ENCODE measurements at regions not wholly inside any gene's neighbourhood (a gene's known extent, or its start where the extent isn't known, plus 50 kb on each side); places are given as distances from the start of the nearest gene placed in this dataset.

- no peak overlapping the region for H3K4me2 ChIP-seq (ENCODE audit: low read length)
- ATAC-seq: no peak
- BruUV-seq (replicated peaks): no TSS peak
- no peaks in the 10 kb centered on the region for H4K20me1 ChIP-seq (ENCODE audit: low read length)
- CTCF ChIA-PET: no interaction called here
- no peak overlapping the region for H2AFZ ChIP-seq (ENCODE audit: low read length)
- H3F3A ChIP-seq (ENCODE audit: low read length, unreplicated experiment): no peaks in the 10 kb centered on the region
- no peak overlapping the region for H3K4me3 ChIP-seq (ENCODE audit: low read length)
- H3K9me2 ChIP-seq (replicated peaks; ENCODE audit: low read length): no peaks in the 10 kb centered on the region
- H3K79me2 ChIP-seq (ENCODE audit: low read length): no peaks in the 10 kb centered on the region
- no peaks in the 10 kb centered on the region for H3K36me3 ChIP-seq (ENCODE audit: low read depth, low read length)
- H3K27me3 ChIP-seq (ENCODE audit: low read length): no peaks in the 10 kb centered on the region
- TF ChIP-seq CTCF (conservative IDR thresholded peaks at IDR 0.05; ENCODE audit: low read depth, low read length) (no peak), EZH2phosphoT487 (IDR thresholded peaks at IDR 0.05; ENCODE audit: borderline replicate concordance, low read length) (no peak), EZH2 (IDR thresholded peaks at IDR 0.05; ENCODE audit: low read length, unreplicated experiment) (no peak)
- H3K9me3 ChIP-seq (ENCODE audit: low read length): no peaks in the 10 kb centered on the region
- H3K27ac ChIP-seq (ENCODE audit: low read length): no peak overlapping the region
- intact Hi-C loops (cut with micrococcal nuclease): no loop called here
- DNase-seq: no peak
- POLR2A ChIA-PET (ENCODE audit: unreplicated experiment): no interaction called here
- no peak overlapping the region for H3K9ac ChIP-seq (ENCODE audit: low read length)
- H3K4me1 ChIP-seq (ENCODE audit: insufficient read depth, low read length): no peaks in the 10 kb centered on the region
Measured at GRCh38 chr2:64716569-64716968, 62.9 kb upstream of the SERTAD2 start.

GRCh38 chr2:64718250-64718885 lies 64.7 kb upstream of the SERTAD2 start:
- no peak overlapping the region for H3K27ac ChIP-seq (ENCODE audit: low read length)
- intact Hi-C loops (cut with micrococcal nuclease): no loop called here
- DNase-seq (no peak), ATAC-seq (no peak)
- H3K9me3 ChIP-seq (ENCODE audit: low read length): no peaks in the 10 kb centered on the region
- BruUV-seq (replicated peaks): no TSS peak
- CTCF ChIA-PET: no interaction called here
- H4K20me1 ChIP-seq (ENCODE audit: low read length): no peaks in the 10 kb centered on the region
- no peak overlapping the region for H3K9ac ChIP-seq (ENCODE audit: low read length)
- TF ChIP-seq CTCF (conservative IDR thresholded peaks at IDR 0.05; ENCODE audit: low read depth, low read length) (no peak), EZH2 (IDR thresholded peaks at IDR 0.05; ENCODE audit: low read length, unreplicated experiment) (no peak), EZH2phosphoT487 (IDR thresholded peaks at IDR 0.05; ENCODE audit: borderline replicate concordance, low read length) (no peak)
- POLR2A ChIA-PET (ENCODE audit: unreplicated experiment): interaction anchor here (0.5 kb wide), 1 partner anchor 116 kb away, joined by 7 read pairs; no protein-coding TSS in a partner anchor
- no peak overlapping the region for H3K4me2 ChIP-seq (ENCODE audit: low read length)
- no peak overlapping the region for H3K4me3 ChIP-seq (ENCODE audit: low read length)
- H3K79me2 ChIP-seq (ENCODE audit: low read length): no peaks in the 10 kb centered on the region
- no peaks in the 10 kb centered on the region for H3K36me3 ChIP-seq (ENCODE audit: low read depth, low read length)
- no peaks in the 10 kb centered on the region for H3K27me3 ChIP-seq (ENCODE audit: low read length)
- no peak overlapping the region for H2AFZ ChIP-seq (ENCODE audit: low read length)
- H3K4me1 ChIP-seq (ENCODE audit: insufficient read depth, low read length): no peaks in the 10 kb centered on the region
- H3K9me2 ChIP-seq (replicated peaks; ENCODE audit: low read length): no peaks in the 10 kb centered on the region
- H3F3A ChIP-seq (ENCODE audit: low read length, unreplicated experiment): no peaks in the 10 kb centered on the region

GRCh38 chr2:64720535-64721319 lies 67.0 kb upstream of the SERTAD2 start:
- Histone ChIP-seq H3K27me3 (ENCODE audit: low read length) (no peaks in the 10 kb centered on the region), H3K27ac (ENCODE audit: low read length) (no peak overlapping the region), H3K9me3 (ENCODE audit: low read length) (no peaks in the 10 kb centered on the region), H3K36me3 (ENCODE audit: low read depth, low read length) (no peaks in the 10 kb centered on the region), H2AFZ (ENCODE audit: low read length) (no peak overlapping the region), H3K79me2 (ENCODE audit: low read length) (no peaks in the 10 kb centered on the region), H3F3A (ENCODE audit: low read length, unreplicated experiment) (no peaks in the 10 kb centered on the region), H3K4me2 (ENCODE audit: low read length) (no peak overlapping the region), H3K9me2 (replicated peaks; ENCODE audit: low read length) (no peaks in the 10 kb centered on the region), H4K20me1 (ENCODE audit: low read length) (no peaks in the 10 kb centered on the region), H3K4me1 (ENCODE audit: insufficient read depth, low read length) (no peaks in the 10 kb centered on the region), H3K9ac (ENCODE audit: low read length) (no peak overlapping the region), H3K4me3 (ENCODE audit: low read length) (no peak overlapping the region)
- intact Hi-C loops (cut with micrococcal nuclease): no loop called here
- no TSS peak for BruUV-seq (replicated peaks)
- POLR2A ChIA-PET (ENCODE audit: unreplicated experiment): no interaction called here
- DNase-seq (no peak), ATAC-seq (no peak; the same call in 1 of the 2 replicates)
- TF ChIP-seq EZH2phosphoT487 (IDR thresholded peaks at IDR 0.05; ENCODE audit: borderline replicate concordance, low read length) (no peak), EZH2 (IDR thresholded peaks at IDR 0.05; ENCODE audit: low read length, unreplicated experiment) (no peak), CTCF (conservative IDR thresholded peaks at IDR 0.05; ENCODE audit: low read depth, low read length) (no peak)
- CTCF ChIA-PET: no interaction called here

All from PC-3 (cell line).